ENCODE measurements at regions not wholly inside any gene's neighbourhood (a gene's known extent, or its start where the extent isn't known, plus 50 kb on each side); places are given as distances from the start of the nearest gene placed in this dataset.
A peak's percentile ranks its signal among the peaks of the same experiment; 100 is the strongest.

DNA sequence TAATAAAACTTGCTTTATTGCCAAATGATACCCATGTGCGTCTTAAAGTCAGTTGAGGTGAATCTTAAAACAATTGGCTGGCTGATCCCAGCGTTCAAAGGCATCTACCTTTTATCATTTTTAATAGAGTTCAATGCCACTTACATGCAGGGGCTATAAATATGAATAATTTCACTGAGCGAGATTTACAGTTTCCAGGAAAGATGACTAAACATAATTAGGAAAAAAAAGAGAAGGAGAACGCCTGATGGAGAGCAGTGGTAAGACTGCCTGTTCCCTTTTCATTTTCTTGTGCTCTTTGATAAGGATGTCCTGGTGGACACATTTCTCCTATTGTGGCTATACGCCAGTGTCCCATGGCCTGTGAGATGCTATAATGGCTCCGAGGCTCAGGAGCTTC is 139.9 kb upstream of the SLC22A23 start:
- peak in 2 of 3 donors; percentile 3 to 25 for DNase-seq (ENCODE audit: low read depth in 2 of 3, low spot score in 2 of 3)

DNA sequence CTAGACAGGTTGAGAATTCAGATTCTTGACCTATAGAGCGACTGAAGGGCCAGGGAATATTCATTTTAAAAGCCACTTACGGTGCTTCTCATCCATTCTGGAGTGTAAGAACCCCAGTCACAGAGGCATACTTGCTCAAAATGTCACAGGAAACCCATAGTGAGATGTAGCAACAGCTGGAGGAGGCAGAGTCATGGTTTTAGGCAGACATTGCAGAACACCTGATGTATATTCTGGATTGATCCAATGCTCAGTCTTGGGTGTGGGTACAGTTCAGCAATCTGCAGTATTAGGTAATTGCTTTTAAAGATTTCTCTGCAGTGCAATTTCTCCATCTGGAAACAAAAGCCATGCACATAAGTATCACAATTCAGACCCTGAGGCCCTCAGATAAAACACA is 137.4 kb upstream of the SLC22A23 start:
- DNase-seq (ENCODE audit: low read depth in 2 of 3, low spot score in 2 of 3): no peak

DNA sequence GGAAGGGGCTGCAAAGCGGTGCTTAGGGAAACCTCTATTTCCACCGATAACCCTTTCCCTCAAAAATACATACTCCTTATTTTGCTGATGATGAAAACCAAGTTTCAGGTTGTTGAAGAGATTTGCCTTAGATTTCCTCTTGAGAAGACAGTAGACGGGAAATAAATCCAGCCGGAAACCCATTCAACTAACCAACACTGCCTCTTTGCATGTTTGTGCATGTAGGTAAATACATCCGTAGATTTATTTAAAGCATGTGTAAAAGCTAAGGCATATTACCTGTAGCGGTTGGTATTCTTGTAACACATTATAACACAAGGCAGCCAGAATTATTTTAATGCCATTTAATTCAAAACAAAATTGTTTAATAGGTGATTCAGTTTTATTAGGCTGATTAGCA is 136.3 kb upstream of the SLC22A23 start:
- no peak for DNase-seq (ENCODE audit: low read depth in 2 of 3, low spot score in 2 of 3)

DNA sequence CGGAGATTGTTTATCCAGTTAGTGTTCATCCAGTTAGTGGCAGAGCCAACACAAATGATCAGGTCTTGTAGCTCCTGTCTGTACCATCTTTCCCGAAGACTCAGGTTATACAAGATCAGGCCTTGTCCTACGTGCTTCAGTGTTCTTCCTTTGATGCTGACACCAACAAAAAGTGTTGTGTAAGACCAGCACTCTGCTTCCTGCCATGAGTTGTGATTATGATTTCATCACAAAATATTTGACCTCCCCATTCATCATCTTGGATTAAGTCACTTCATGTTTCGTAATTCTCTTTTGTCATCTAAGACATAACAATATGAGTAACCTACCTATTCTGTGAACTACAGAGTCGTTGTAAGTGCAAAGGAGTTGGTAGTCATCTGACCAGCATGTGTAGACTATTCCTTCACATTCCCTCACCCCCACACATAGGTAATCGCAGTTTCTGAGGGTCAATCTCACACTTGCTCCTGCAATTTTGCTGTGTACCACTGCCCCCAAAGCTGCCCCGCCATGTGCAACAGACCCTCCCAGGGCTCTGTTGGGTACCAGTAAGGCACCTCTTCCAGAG is 135.6 kb upstream of the SLC22A23 start:
- peak in 1 of 3 donors; percentile 14 for DNase-seq (ENCODE audit: low read depth in 2 of 3, low spot score in 2 of 3)

DNA sequence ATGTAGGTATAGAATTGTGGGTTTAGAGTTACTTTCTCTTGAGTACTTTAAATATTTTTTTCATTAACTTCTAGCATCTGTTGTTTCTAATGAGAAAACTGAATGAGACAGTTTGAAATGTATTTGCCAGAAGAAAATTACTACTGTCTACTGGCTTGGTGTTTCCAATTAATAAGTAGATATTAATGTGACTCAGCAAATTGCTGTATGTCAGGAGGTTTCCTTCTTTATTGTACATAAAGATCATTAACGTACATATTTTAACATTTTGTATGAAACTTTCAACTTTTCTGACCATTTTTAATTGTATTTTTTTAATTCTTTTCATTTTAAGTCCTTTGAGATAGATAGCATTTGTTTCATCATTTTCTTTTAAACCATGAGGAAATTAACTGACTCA is 135.1 kb upstream of the SLC22A23 start:
- no peak for DNase-seq (ENCODE audit: low read depth in 2 of 3, low spot score in 2 of 3)

DNA sequence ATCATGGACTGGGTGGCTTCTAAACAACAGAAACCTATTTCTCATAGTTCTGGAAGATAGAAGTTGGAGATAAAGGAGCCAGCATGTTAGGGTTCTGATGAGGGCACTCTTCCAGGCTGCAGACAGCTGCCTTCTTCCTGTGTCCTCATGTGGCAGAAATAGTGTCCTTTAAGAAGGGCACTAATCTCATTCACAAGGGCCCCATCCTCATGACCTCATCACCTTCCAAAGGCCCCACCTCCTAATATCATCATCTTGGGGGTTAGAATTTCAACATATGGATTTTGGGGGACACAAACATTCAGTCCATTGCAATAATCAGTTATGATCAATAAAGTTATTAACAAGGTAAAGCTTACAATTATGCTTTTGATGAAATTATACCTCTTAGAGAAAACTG is 130.8 kb upstream of the SLC22A23 start:
- no peak for DNase-seq (ENCODE audit: low read depth in 2 of 3, low spot score in 2 of 3)

DNA sequence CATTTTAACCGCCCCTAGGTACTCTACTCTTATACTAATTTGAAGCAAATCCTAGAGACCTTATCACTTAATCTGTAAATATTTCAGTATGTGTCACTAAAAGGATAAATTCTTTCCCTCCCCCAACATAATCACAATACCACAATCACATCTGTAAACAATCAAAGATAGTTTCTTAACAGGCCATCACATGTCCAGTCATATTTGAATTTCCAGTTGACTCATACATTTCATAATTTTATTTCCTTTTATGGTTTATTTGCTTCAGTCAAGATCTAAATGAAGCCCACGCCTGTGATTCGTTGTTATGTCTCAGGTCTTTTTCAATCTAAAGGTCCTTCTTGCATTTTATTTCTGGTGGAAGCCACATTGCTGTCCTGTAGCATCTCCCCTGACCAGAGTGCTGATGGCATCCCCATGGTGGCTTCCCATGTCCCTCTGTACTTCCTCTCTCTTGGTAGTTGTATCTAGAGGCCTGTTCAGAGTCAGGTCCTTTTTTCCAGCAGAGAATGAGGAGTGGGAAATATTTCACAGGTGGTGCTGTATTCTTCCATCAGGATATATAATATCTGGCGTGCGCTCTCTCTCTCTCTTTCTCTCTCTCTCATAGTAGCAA is 128.6 kb upstream of the SLC22A23 start:
- no peak for DNase-seq (ENCODE audit: low read depth in 2 of 3, low spot score in 2 of 3)

DNA sequence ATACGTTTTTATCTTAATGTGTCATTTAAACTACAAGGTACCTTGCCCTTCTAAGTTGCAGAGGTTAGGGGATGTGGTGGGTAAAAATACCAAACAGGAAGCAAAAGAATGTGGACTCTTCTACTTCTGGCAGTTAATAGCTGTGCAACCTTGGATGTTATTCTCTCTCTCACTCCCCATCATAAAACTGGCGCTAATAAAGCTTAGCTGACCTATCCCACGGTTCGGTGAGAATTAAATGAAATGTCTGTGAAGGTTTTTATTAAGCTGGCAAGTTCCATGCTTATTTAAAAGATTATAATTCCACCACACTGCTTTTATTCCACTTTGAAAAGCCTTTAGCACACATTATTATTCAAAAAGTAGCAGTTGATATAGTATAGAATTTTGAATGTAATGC is 127.8 kb upstream of the SLC22A23 start:
- DNase-seq (ENCODE audit: low read depth in 2 of 3, low spot score in 2 of 3): no peak

DNA sequence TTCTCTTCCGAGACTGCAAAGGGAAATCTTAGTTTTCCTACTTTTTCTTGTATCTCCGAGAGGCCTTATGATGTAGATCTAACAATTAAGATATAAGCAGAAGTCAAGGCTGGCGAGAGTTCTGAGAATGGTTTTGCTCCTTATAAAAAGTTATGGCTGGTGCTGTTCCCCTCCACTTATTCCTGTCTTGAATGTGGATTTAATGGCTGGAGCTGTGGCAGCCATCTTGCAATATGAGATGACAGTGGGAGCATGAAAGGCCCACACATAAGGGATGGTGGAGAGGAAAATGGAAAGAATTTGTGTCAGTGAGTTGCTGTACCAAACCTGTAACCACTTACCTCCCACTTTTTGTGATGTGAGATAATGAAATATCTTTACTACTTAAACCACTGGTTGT is 124.6 kb upstream of the SLC22A23 start:
- no peak for DNase-seq (ENCODE audit: low read depth in 2 of 3, low spot score in 2 of 3)

DNA sequence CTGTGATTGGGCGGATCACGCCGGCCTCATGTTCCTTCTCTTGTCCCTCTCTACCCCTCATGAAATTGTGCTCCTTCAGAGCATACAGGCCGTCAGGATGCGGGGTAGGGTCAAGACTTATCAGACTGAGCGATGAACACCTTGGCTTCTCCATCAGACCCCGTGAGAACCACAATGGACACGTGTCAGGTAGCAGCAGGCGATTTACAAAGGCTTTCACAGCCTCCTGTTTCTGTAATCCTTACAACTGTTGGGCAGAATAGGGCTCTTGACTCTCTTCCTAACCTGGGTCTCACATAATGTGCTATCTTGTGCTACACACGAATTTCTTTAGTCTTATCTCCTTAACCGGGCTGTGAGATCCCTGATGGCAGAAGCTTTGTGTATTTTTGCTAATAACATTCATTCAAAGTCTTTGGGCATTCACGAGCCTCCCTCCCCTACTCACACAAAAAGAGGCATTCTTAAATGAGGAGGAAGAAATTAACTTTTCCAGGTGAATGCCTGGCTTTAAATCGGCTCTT is 122.9 kb upstream of the SLC22A23 start:
- no peak for DNase-seq (ENCODE audit: low read depth in 2 of 3, low spot score in 2 of 3)

DNA sequence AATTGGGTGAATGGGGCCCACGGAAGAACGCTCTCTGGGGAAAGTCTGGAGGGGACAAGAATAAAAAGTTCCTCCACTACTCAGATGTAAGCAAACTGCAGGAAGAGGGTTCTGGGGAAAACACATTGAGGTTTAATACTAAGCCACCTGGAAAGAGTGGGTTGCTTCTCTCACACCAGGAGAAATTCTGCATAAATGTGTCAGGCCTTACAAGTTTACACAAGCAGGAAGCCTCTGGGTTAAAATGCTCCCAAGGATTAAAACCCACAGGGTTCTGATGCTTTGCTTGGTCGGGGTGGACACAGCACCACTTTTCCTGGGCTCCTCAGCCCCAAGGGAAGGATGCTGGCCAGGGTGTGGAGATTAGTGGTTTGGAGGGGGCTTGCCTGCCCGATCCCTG is 122.1 kb upstream of the SLC22A23 start:
- no peak for DNase-seq (ENCODE audit: low read depth in 2 of 3, low spot score in 2 of 3)

DNA sequence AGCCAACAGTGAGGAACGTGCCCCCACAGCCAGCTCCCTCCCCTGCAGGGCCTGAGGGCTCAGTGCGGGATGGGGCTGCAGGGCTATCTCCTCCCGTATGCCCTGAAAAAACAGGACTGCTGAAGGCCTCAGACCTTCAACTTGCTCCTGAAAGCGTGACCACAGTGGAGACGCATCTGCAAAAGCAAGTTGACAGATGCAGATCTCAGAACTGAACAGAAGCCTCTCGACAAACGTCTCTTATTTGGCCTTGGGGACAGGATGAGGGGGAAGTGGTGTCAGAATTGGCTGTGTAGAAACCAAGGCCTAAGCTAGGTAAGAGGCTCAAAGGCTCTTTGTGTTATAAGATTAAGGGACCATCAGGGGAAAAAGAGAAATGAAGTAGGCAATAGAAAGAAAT is 120.7 kb upstream of the SLC22A23 start:
- DNase-seq (ENCODE audit: low read depth in 2 of 3, low spot score in 2 of 3): no peak

DNA sequence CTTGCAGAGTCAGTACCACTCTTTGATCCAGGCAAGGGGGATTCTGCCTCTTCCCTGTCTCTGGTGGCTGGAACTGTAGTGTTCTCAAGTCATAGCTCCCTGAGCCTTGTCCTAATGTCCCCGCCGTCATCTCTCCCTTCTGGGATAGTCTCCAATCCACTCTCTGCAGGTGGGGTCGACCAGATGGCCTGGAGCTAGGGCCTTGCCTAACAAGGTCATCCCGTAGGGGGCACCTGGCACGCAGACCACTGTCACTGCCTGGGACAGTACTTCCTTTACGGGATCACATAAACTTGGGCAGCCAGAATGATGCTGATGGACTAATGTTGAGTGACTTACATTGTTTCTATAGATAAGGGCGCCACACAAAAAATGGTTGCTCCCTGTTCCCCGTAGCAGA is 118.9 kb upstream of the SLC22A23 start:
- DNase-seq (ENCODE audit: low read depth in 2 of 3, low spot score in 2 of 3): no peak

DNA sequence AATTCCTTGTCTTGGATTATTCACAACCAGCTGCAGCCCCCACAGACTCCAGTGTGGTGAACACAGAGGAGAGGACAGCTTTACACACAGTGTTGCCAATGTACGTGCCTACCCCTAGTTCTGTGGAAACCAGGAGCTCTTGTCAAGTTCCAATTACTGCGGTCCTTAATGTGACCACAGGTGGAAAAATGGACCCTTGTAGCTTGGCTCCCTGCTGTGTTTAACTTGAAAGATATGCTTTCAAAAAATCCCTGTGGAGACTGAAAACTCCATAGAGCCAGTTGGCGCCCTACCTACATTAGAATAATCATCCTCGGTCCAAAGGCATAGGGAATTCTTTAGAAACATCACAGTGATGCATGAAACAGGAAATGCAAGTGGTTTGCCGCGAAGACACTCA is 118.3 kb upstream of the SLC22A23 start:
- DNase-seq (ENCODE audit: low read depth in 2 of 3, low spot score in 2 of 3): no peak

DNA sequence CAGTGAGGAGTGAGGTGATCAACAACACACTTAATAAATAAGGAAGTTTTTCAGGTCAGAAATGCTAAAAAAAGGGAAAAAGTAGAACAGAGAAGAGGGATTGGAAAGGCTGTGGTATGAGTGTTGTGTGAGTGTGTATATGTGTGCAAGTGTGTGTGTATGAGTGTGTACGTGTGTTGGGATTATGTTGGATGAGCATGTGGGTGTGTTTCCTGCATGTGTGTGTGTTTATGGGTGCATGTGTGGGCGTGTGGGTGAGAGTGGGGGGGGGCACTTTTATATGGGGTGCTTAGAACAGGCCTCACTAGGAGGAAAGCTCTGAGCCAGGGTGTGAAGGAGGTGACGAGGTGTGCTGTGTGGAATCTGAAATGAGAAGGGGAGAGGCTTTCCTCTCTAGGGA is 116.8 kb upstream of the SLC22A23 start:
- no peak for DNase-seq (ENCODE audit: low read depth in 2 of 3, low spot score in 2 of 3)

DNA sequence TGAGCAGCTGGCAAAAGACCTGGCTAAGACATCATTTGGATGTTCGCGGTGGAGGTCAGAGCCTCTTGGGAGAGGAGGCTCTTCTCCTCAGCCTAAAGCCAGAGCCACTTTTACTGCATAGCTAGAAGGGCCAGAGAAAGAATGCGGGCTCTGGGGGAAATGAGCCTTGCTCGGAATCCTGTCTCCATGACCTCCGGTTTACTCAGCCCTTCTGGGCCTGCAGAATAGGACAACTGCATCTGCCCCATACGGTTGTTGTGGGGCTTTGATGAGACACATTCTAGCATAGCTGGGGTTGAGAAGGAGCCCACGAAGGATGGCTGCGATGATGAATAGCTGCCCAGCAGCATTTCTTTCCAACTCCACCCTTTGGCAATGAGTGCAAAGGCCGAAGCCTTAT is 115.0 kb upstream of the SLC22A23 start:
- no peak for DNase-seq (ENCODE audit: low read depth in 2 of 3, low spot score in 2 of 3)

DNA sequence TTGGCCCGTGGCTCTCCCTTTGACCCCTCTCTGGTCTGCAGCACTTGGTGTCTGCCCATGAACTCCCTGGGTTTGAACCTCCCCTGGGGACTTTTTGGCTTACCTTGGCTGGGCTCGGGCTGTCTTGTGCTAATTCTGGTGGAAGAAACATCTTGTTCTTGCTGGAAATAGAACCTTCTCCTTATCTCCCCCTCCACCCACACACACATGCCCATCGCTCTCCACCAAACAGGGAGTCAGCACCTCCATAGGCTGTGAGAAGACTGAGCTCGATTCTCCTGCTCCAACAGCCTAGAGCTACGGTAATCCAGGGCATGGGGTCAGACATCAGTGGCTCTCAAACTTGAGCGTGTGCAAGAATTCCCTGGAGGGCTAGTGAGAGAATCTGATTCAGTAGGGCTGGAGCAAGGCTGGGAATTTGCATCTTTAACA is 114.4 kb upstream of the SLC22A23 start:
- DNase-seq (ENCODE audit: low read depth in 2 of 3, low spot score in 2 of 3): no peak

DNA sequence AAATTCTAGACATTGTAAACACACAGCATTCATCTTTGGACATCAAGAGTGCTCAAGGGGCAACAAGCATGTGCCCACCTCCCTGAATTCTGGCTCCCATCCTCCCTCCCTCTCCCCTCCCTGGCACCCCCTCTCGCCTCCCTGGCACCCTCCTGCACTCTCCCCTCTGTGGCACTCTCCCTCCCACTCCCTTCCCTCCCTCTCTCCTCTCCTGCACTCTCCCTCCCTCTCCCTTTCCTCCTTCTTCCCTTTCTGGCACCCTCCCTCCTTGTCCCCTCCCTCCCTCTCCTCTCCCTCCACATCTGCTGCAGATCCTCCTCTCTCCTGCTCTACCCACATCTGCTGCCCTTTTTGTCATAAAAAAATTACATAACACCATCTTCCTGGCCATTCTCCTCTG is 113.0 kb upstream of the SLC22A23 start:
- DNase-seq (ENCODE audit: low read depth in 2 of 3, low spot score in 2 of 3): no peak

DNA sequence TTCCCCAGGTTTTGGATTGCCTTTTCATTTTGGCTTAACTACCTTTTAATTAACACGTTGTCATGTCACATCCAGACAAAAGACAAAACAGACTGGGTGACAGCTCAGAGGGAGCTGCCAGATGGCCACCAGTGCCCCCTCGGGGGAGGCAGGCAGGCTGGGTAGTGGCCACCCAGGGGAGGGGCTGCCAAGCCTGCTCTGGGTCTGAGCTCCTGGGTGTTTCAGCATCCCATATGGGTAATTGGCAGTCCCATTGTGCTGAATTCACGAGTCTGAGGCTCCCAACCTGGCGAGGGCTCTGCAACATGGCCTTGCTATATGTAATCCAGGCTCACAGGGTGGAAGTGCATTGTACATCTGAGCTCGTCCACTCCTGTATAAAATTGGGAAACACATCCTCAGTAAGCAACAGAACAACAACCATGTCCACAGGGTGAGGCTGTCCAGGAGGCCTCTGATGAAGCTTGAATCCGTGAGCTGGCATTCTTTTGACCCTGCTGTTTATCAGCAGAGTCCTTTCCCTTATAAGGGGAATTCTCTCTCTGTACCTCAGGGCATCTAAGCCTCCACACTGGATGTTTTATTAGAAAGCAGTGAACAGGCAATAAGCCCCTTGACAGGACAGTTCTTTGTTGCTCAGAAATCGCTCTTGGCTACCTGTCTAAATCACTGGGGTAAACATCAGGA is 111.7 kb upstream of the SLC22A23 start:
- no peak for DNase-seq (ENCODE audit: low read depth in 2 of 3, low spot score in 2 of 3)

DNA sequence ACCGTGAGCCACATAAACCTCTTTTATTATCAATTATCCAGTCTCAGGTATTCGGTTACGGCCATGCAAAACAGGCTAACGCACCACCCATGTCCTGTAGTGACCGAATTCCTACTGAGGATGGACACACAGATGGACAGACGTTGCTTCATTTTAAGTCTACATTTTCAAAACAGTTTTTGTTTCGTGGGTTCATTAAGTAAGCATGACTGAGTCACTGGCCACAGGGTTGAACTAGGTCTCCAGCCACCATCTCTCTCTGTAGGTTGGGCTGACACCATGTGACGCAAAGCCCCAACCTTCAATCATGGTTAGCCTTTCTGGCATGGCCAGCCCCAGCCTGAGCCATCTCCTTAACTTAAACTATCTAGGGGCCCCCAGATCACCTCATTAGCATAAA is 110.0 kb upstream of the SLC22A23 start:
- DNase-seq (ENCODE audit: low read depth in 2 of 3, low spot score in 2 of 3): no peak

DNA sequence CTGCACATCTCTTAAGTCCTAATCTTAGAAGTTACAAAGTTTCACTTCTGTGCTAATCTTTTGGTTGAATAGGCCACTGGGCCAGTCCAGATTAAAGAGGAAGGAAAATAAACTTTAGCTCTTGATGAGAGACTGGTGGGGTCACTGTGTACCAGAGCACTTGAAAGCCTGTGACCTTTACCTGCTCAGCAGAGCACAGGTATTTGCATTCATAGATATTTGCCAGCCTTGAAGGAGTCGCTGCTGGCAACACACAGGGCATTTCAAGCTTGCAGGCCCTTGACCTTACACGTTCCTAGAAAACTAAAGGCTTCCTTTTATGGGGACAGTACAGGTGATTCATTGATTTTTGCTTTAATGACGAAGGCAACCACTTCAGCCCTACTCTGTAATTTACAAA is 108.4 kb upstream of the SLC22A23 start:
- DNase-seq (ENCODE audit: low read depth in 2 of 3, low spot score in 2 of 3): no peak

DNA sequence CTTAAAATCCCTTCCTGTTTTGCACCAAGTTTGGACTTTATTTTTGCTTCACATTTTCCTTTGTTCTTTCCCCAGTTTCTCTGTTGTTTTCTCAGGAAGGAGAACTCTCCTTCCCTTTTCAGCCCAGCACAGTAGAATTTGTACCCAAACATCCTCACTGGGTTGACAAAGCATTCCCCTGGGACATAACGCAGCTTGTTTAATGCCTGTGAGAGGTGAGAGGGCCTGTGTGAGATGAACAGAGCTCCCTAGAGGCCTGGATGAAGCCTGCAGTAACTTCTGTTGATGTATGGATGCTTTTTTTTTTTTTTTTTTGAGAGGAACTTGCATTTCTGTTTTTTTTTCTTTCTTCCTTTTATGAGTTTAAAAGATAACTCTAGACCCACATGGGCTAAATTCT is 104.9 kb upstream of the SLC22A23 start:
- peak in 2 of 3 donors; percentile 9 to 52 for DNase-seq (ENCODE audit: low read depth in 2 of 3, low spot score in 2 of 3)
